CD14-positive monocyte (primary cell): ENCODE measurements at regions not wholly inside any gene's neighbourhood (a gene's known extent, or its start where the extent isn't known, plus 50 kb on each side); places are given as distances from the start of the nearest gene placed in this dataset.

Source experiments
- DNase-seq, 3 donors: peaks; one replicate each; pipeline ENCODE4 v3.0.0-alpha.2; 2011 to 2022
- H2AFZ ChIP-seq: 2 replicates; pipeline ENCODE4 v1.6.0; 2012; ENCODE audit warnings: mild to moderate bottlenecking, low read depth, low read length, inconsistent platforms; ENCODE audit not compliant: insufficient read depth, poor library complexity, severe bottlenecking
- H3K27ac ChIP-seq, 2 donors: 1 replicate in 1 of 2; 2 replicates in 1 of 2; pipeline ENCODE4 v1.5.1; 2012 to 2013; ENCODE audit warnings: low read length in 2 of 2, control low read depth in 1 of 2, inconsistent platforms in 1 of 2, low read depth in 1 of 2, mild to moderate bottlenecking in 1 of 2
- H3K27me3 ChIP-seq, 2 donors: one replicate each; pipeline versions ENCODE4 v1.6.0 to v1.6.1; 2011 to 2013; ENCODE audit warnings: low read length in 2 of 2; ENCODE audit not compliant: control insufficient read depth in 2 of 2, insufficient read depth in 2 of 2
- H3K36me3 ChIP-seq, 2 donors: replicated peaks in 1 of 2; 1 replicate in 1 of 2; 2 replicates in 1 of 2; pipeline versions ENCODE4 v1.5.1 to v1.6.1; 2012 to 2013; ENCODE audit warnings: low read length in 2 of 2, control low read depth in 1 of 2, inconsistent platforms in 1 of 2, mild to moderate bottlenecking in 1 of 2; ENCODE audit not compliant: insufficient read depth in 2 of 2, control insufficient read depth in 1 of 2
- H3K4me1 ChIP-seq, 2 donors: 1 replicate in 1 of 2; 2 replicates in 1 of 2; pipeline versions ENCODE4 v1.5.1 to v1.6.1; 2012 to 2013; ENCODE audit warnings: low read length in 2 of 2, control low read depth in 1 of 2, inconsistent platforms in 1 of 2, mild to moderate bottlenecking in 1 of 2, moderate library complexity in 1 of 2; ENCODE audit not compliant: insufficient read depth in 2 of 2, control insufficient read depth in 1 of 2
- H3K4me2 ChIP-seq: replicated peaks from 2 replicates; pipeline ENCODE3; 2012; ENCODE audit warnings: low read length, moderate library complexity, mild to moderate bottlenecking; ENCODE audit not compliant: poor library complexity, severe bottlenecking; ENCODE audit errors: extremely low read depth
- H3K4me3 ChIP-seq, 3 experiments: fragments of 200-600 bp in 1 of 3; sonication (generic) in 1 of 3; replicated peaks in 1 of 3; 1 replicate in 2 of 3; 2 replicates in 1 of 3; pipeline ENCODE4 v1.5.1; 2011 to 2013; ENCODE audit warnings: low read length in 3 of 3, mild to moderate bottlenecking in 3 of 3, control low read depth in 2 of 3, low read depth in 2 of 3, inconsistent platforms in 1 of 3, moderate library complexity in 1 of 3
- H3K79me2 ChIP-seq: 2 replicates; pipeline ENCODE4 v1.6.0; 2012; ENCODE audit warnings: mild to moderate bottlenecking, control low read depth, inconsistent platforms, low read length, moderate library complexity; ENCODE audit not compliant: insufficient read depth
- H3K9ac ChIP-seq: 2 replicates; pipeline ENCODE4 v1.6.0; 2017; ENCODE audit warnings: low read length, mild to moderate bottlenecking; ENCODE audit not compliant: insufficient read depth, poor library complexity, severe bottlenecking
- H3K9me3 ChIP-seq, 2 donors: replicated peaks in 1 of 2; 1 replicate in 1 of 2; 2 replicates in 1 of 2; pipeline versions ENCODE4 v1.5.1 to v1.6.1; 2012 to 2013; ENCODE audit warnings: low read length in 2 of 2, control low read depth in 1 of 2; ENCODE audit not compliant: control insufficient read depth in 1 of 2, insufficient read depth in 1 of 2
- H4K20me1 ChIP-seq: 2 replicates; pipeline ENCODE4 v1.6.0; 2012; ENCODE audit warnings: mild to moderate bottlenecking, low read length, control low read depth, moderate library complexity; ENCODE audit not compliant: insufficient read depth
- H3K27ac Mint-ChIP-seq, 7 donors: one replicate each; pipeline ENCODE4 v1.8.0; 2020; ENCODE audit warnings: mild to moderate bottlenecking in 7 of 7, mixed read lengths in 7 of 7, moderate library complexity in 6 of 7, inconsistent platforms in 2 of 7
- H3K27me3 Mint-ChIP-seq, 3 donors: one replicate each; pipeline ENCODE4 v1.8.0; 2021 to 2022; ENCODE audit warnings: low read depth in 3 of 3, mild to moderate bottlenecking in 3 of 3, mixed read lengths in 3 of 3, moderate library complexity in 3 of 3, inconsistent platforms in 1 of 3
- H3K36me3 Mint-ChIP-seq, 2 donors: one replicate each; pipeline ENCODE4 v1.8.0; 2020; ENCODE audit warnings: mixed read lengths in 2 of 2, inconsistent platforms in 1 of 2, mild to moderate bottlenecking in 1 of 2
- H3K4me1 Mint-ChIP-seq: one replicate; pipeline ENCODE4 v1.8.0; 2020; ENCODE audit warnings: mild to moderate bottlenecking, mixed read lengths
- H3K4me3 Mint-ChIP-seq, 2 donors: one replicate each; pipeline ENCODE4 v1.8.0; 2020; ENCODE audit warnings: mild to moderate bottlenecking in 2 of 2, mixed read lengths in 2 of 2, moderate library complexity in 1 of 2
- H3K9me3 Mint-ChIP-seq, 7 donors: one replicate each; pipeline ENCODE4 v1.8.0; 2020 to 2022; ENCODE audit warnings: mixed read lengths in 7 of 7, mild to moderate bottlenecking in 6 of 7, moderate library complexity in 6 of 7, inconsistent platforms in 2 of 7
- CTCF ChIP-seq: fragments of 200-600 bp; IDR thresholded peaks from one replicate; pipeline ENCODE4 v1.8.0; 2022; ENCODE audit warnings: antibody characterized with exemption, mild to moderate bottlenecking
- intact Hi-C, 2 donors: fragments of 100-400 bp; cut with micrococcal nuclease; formaldehyde crosslinking; loops; one replicate each; pipeline versions ENCODE4 v1.15.0 to v1.15.1; 2023

GRCh38 chr9:2567922-2568321 is 53.7 kb upstream of the VLDLR start:
- no peak for TF ChIP-seq CTCF
- no peak overlapping the region for H3K27ac ChIP-seq
- peaks cover 4 to 5% of the 10 kb centered on the region in 2 donors for H3K4me1 ChIP-seq
- no peak overlapping the region for H3K9ac ChIP-seq
- H2AFZ ChIP-seq: no peak overlapping the region
- Mint-ChIP-seq H3K27ac (no peak overlapping the region), H3K9me3 (peaks cover 0 to 5% (median 0%) of the 10 kb centered on the region in 7 donors), H3K36me3 (no peaks in the 10 kb centered on the region), H3K4me1 (peaks cover 4% of the 10 kb centered on the region), H3K4me3 (no peak overlapping the region), H3K27me3 (no peaks in the 10 kb centered on the region)
- H3K27me3 ChIP-seq: no peaks in the 10 kb centered on the region
- intact Hi-C loops: no loop called here
- H4K20me1 ChIP-seq: no peaks in the 10 kb centered on the region
- H3K9me3 ChIP-seq: no peaks in the 10 kb centered on the region
- H3K4me2 ChIP-seq: no peak overlapping the region
- H3K36me3 ChIP-seq: no peaks in the 10 kb centered on the region
- no peak for DNase-seq
- H3K4me3 ChIP-seq: no peak overlapping the region
- H3K79me2 ChIP-seq: no peaks in the 10 kb centered on the region

GRCh38 chr9:2568689-2569088 is 52.9 kb upstream of the VLDLR start:
- H3K27me3 Mint-ChIP-seq: peaks cover 0 to 3% (median 0%) of the 10 kb centered on the region in 3 donors
- intact Hi-C loops: no loop called here

More at GRCh38 chr9:2568689-2569088, 52.9 kb upstream of the VLDLR start:
- H3K9me3 Mint-ChIP-seq: peaks cover 0 to 5% (median 0%) of the 10 kb centered on the region in 7 donors
- Histone ChIP-seq H3K27me3 (no peaks in the 10 kb centered on the region), H2AFZ (no peak overlapping the region), H3K9ac (no peak overlapping the region), H3K9me3 (no peaks in the 10 kb centered on the region), H3K27ac (no peak overlapping the region), H3K4me1 (peaks cover 4 to 5% of the 10 kb centered on the region in 2 donors), H3K79me2 (no peaks in the 10 kb centered on the region), H3K36me3 (no peaks in the 10 kb centered on the region), H3K4me2 (no peak overlapping the region), H3K4me3 (no peak overlapping the region), H4K20me1 (no peaks in the 10 kb centered on the region)
- H3K36me3 Mint-ChIP-seq: no peaks in the 10 kb centered on the region
- TF ChIP-seq CTCF: no peak
- DNase-seq: no peak
- no peak overlapping the region for H3K4me3 Mint-ChIP-seq
- peaks cover 4% of the 10 kb centered on the region for H3K4me1 Mint-ChIP-seq
- no peak overlapping the region for H3K27ac Mint-ChIP-seq
